SK-N-SH (cell line): ENCODE measurements at regions not wholly inside any gene's neighbourhood (a gene's known extent, or its start where the extent isn't known, plus 50 kb on each side); places are given as distances from the start of the nearest gene placed in this dataset.

Source experiments
- CTCF ChIA-PET: fragments of 300-600, 350-600 bp; formaldehyde crosslinking; extraction: SDS; loops from one replicate; lab custom pipeline; 2021; lab: Yijun Ruan, JAX
- POLR2A ChIA-PET: fragments of 350-600 bp; sonication (Branson Sonifier 250); formaldehyde crosslinking; extraction: SDS; loops from one replicate; lab custom pipeline; 2020; ENCODE audit warnings: antibody characterized with exemption, inconsistent platforms; lab: Yijun Ruan, JAX
- DNase-seq: peaks from one replicate; pipeline ENCODE4 v3.0.0; 2012
- H2AFZ ChIP-seq: fragments of 200-600 bp; sonication (generic); 2 replicates; pipeline ENCODE4 v1.8.1; 2016; ENCODE audit warnings: antibody characterized with exemption, mild to moderate bottlenecking, low read depth
- H3F3A ChIP-seq: fragments of 200-600 bp; sonication (generic); replicated peaks from 2 replicates; pipeline ENCODE3; 2016; ENCODE audit warnings: antibody characterized with exemption, mild to moderate bottlenecking; ENCODE audit not compliant: insufficient read depth
- H3K27ac ChIP-seq, 2 experiments: fragments of 200-500 bp in 1 of 2; fragments of 200-600 bp in 1 of 2; sonication (Bioruptor generic) in 1 of 2; sonication (generic), shearing (Covaris generic) in 1 of 2; 2 replicates each; pipeline versions ENCODE4 v1.5.1 to v1.6.1; 2014 to 2016; ENCODE audit warnings: low read depth in 2 of 2, inconsistent platforms in 1 of 2, low read length in 1 of 2, mild to moderate bottlenecking in 1 of 2, mixed read lengths in 1 of 2
- H3K27me3 ChIP-seq: fragments of 200-600 bp; sonication (generic), shearing (Covaris generic); 2 replicates; pipeline ENCODE4 v1.6.1; 2016; ENCODE audit warnings: mixed run types; ENCODE audit not compliant: insufficient read depth
- H3K36me3 ChIP-seq, 2 experiments: fragments of 200-500 bp in 1 of 2; fragments of 200-600 bp in 1 of 2; sonication (Bioruptor generic) in 1 of 2; sonication (generic) in 1 of 2; replicated peaks in 1 of 2; 2 replicates each; pipeline versions ENCODE3 to v1.5.1; 2014 to 2016; ENCODE audit warnings: low read length in 1 of 2, mild to moderate bottlenecking in 1 of 2; ENCODE audit not compliant: insufficient read depth in 2 of 2, control insufficient read depth in 1 of 2
- H3K4me1 ChIP-seq, 2 experiments: fragments of 200-500 bp in 1 of 2; fragments of 200-600 bp in 1 of 2; sonication (Bioruptor generic) in 1 of 2; sonication (generic), shearing (Covaris generic) in 1 of 2; 2 replicates each; pipeline versions ENCODE4 v1.5.1 to v1.6.1; 2014 to 2016; ENCODE audit warnings: low read depth in 1 of 2, low read length in 1 of 2, mixed run types in 1 of 2; ENCODE audit not compliant: insufficient read depth in 2 of 2, control insufficient read depth in 1 of 2
- H3K4me2 ChIP-seq: fragments of 200-600 bp; sonication (generic), shearing (Covaris generic); 2 replicates; pipeline ENCODE4 v1.6.1; 2017; ENCODE audit warnings: mixed run types
- H3K4me3 ChIP-seq, 2 experiments: fragments of 200-500 bp in 1 of 2; fragments of 200-600 bp in 1 of 2; sonication (Bioruptor generic) in 1 of 2; sonication (generic), shearing (Covaris generic) in 1 of 2; 2 replicates each; pipeline versions ENCODE4 v1.5.1 to v1.8.1; 2014 to 2016; ENCODE audit warnings: low read depth in 2 of 2, inconsistent platforms in 1 of 2, low read length in 1 of 2, mild to moderate bottlenecking in 1 of 2, mixed read lengths in 1 of 2, moderate library complexity in 1 of 2
- H3K79me2 ChIP-seq: fragments of 200-600 bp; sonication (generic); 2 replicates; pipeline ENCODE4 v1.8.1; 2017; ENCODE audit warnings: mild to moderate bottlenecking; ENCODE audit not compliant: insufficient read depth
- H3K9ac ChIP-seq: fragments of 200-600 bp; sonication (generic); 2 replicates; pipeline ENCODE4 v1.6.1; 2017; ENCODE audit warnings: mixed run types
- H3K9me2 ChIP-seq: fragments of 200-600 bp; sonication (generic); 2 replicates; pipeline ENCODE4 v1.6.1; 2017; ENCODE audit warnings: mixed run types
- H3K9me3 ChIP-seq: fragments of 200-600 bp; sonication (generic); 2 replicates; pipeline ENCODE4 v1.6.1; 2017; ENCODE audit warnings: mixed run types, mild to moderate bottlenecking, moderate library complexity
- H4K20me1 ChIP-seq: fragments of 200-600 bp; sonication (generic); 2 replicates; pipeline ENCODE4 v1.6.1; 2017; ENCODE audit warnings: mild to moderate bottlenecking, mixed run types; ENCODE audit not compliant: insufficient read depth
- CHD2 ChIP-seq: fragments of 150-350 bp; IDR thresholded peaks from 2 replicates; pipeline ENCODE4 v1.6.1; 2018; ENCODE audit warnings: low read length; ENCODE audit not compliant: partially characterized antibody
- ELF1 ChIP-seq: IDR thresholded peaks from 2 replicates; pipeline ENCODE4 v1.4.0; 2012
- EP300 ChIP-seq, 2 experiments: IDR thresholded peaks; 2 replicates each; pipeline versions ENCODE4 v1.4.0 to v1.6.1; 2012; ENCODE audit warnings: borderline replicate concordance in 1 of 2, low read depth in 1 of 2, low read length in 1 of 2
- FOXJ3 ChIP-seq: sonication (generic); formaldehyde crosslinking; IDR thresholded peaks from 2 replicates; pipeline ENCODE4 v1.5.1; 2020; ENCODE audit warnings: mild to moderate bottlenecking, missing genetic modification reagents
- GATA2 ChIP-seq: sonication (generic); formaldehyde crosslinking; IDR thresholded peaks from 2 replicates; pipeline ENCODE4 v1.5.0; 2020; ENCODE audit warnings: mild to moderate bottlenecking, missing genetic modification reagents
- JUND ChIP-seq: IDR thresholded peaks from 2 replicates; pipeline ENCODE4 v1.4.0; 2012
- MAX ChIP-seq: IDR thresholded peaks from 2 replicates; pipeline ENCODE4 v1.4.0; 2012; ENCODE audit warnings: low read depth
- MEF2A ChIP-seq: IDR thresholded peaks from 2 replicates; pipeline ENCODE4 v1.4.0; 2012; ENCODE audit warnings: low read depth, borderline replicate concordance
- NFIC ChIP-seq: IDR thresholded peaks from 2 replicates; pipeline ENCODE4 v1.4.0; 2012; ENCODE audit warnings: borderline replicate concordance
- PBX3 ChIP-seq: IDR thresholded peaks from 2 replicates; pipeline ENCODE4; 2012
- POLR2AphosphoS5 ChIP-seq: IDR thresholded peaks from 2 replicates; pipeline ENCODE4 v1.6.1; 2012; ENCODE audit warnings: low read depth, low read length
- REST ChIP-seq: IDR thresholded peaks from 2 replicates; pipeline ENCODE4 v1.6.1; 2012; ENCODE audit warnings: mild to moderate bottlenecking, low read depth, low read length, moderate library complexity
- RFX5 ChIP-seq: IDR thresholded peaks from 2 replicates; pipeline ENCODE4 v1.6.1; 2012; ENCODE audit warnings: mild to moderate bottlenecking, improper control_type of control experiment, low read length
- TCF12 ChIP-seq: IDR thresholded peaks from 2 replicates; pipeline ENCODE4 v1.4.0; 2012
- TEAD4 ChIP-seq: IDR thresholded peaks from 2 replicates; pipeline ENCODE4 v1.4.0; 2012; ENCODE audit warnings: mild to moderate bottlenecking, borderline replicate concordance; ENCODE audit not compliant: insufficient read depth
- USF1 ChIP-seq: IDR thresholded peaks from 2 replicates; pipeline ENCODE4 v1.4.0; 2012; ENCODE audit warnings: low read depth, borderline replicate concordance
- USF2 ChIP-seq: fragments of 150-350 bp; IDR thresholded peaks from 2 replicates; pipeline ENCODE4 v1.6.1; 2017; ENCODE audit warnings: antibody characterized with exemption, low read length, low read depth, borderline replicate concordance
- WGBS: methylation state at CpG from one replicate; pipeline ENCODE4 v1.1.6; 2017; ENCODE audit warnings: low lambda C conversion rate; 5-methylcytosine and 5-hydroxymethylcytosine counted together

- Histone ChIP-seq H3K9me3 (peaks cover 8% of the 10 kb centered on the region; the same call in 1 of the 2 replicates), H3K27me3 (no peaks in the 10 kb centered on the region), H3K79me2 (no peaks in the 10 kb centered on the region), H3K4me3 (no peak overlapping the region), H3K36me3 (no peaks in the 10 kb centered on the region), H4K20me1 (no peaks in the 10 kb centered on the region), H3K4me2 (no peak overlapping the region), H3K9me2 (no peaks in the 10 kb centered on the region), H3F3A (no peaks in the 10 kb centered on the region), H2AFZ (no peak overlapping the region), H3K9ac (no peak overlapping the region), H3K4me1 (no peaks in the 10 kb centered on the region; a peak in 1 of 4 replicates), H3K27ac (no peak overlapping the region)
- CTCF ChIA-PET: interaction anchor here (2.3 kb wide), 1 partner anchor 22 kb away, joined by 6 read pairs; no protein-coding TSS in a partner anchor
- POLR2A ChIA-PET: no interaction called here
- TF ChIP-seq FOXJ3 (CRISPR knock-in tag): no peak
- TF ChIP-seq ELF1: no peak
- DNase-seq: no peak
- 83% methylated on average over 2 of the region's 2 CpGs for WGBS
Observed at GRCh38 chr13:39920613-39921012, 265.2 kb downstream of the COG6 start.

DNA sequence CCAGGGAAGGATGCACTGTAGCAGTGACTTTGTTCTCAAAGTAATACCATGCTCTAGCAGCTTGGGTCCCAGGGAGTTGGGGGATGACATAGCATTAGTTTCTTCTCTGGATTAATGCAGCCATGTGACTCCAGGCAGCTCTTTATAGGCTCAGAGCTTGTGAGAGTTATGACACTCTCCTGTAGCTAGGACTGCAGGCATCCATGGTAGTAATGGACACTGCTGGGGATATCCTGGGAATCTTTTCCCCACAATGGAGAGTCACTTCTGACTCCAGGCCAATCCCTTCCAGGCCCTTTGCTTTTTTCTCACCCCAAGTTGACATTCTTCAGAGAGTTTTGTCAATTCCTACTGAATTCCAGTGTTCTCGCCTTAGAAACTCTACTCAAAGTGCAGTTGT is 270.9 kb downstream of the COG6 start:
- 54% methylated on average over 1 of the region's 1 CpG for WGBS
- H3K36me3 ChIP-seq: no peaks in the 10 kb centered on the region

GRCh38 chr13:39928261-39928660 is 272.8 kb downstream of the COG6 start:
- H3K36me3 ChIP-seq: no peaks in the 10 kb centered on the region
- H3K27ac ChIP-seq: no peak overlapping the region
- no peaks in the 10 kb centered on the region for H3K9me3 ChIP-seq
- no peaks in the 10 kb centered on the region for H3K27me3 ChIP-seq
- ChIA-PET CTCF (interaction anchor here (0.6 kb wide), 1 partner anchor 12 kb away, joined by 3 read pairs; no protein-coding TSS in a partner anchor), POLR2A (no interaction called here)
- H3K9me2 ChIP-seq: no peaks in the 10 kb centered on the region
- H3K9ac ChIP-seq: no peak overlapping the region
- H3F3A ChIP-seq: no peaks in the 10 kb centered on the region
- no peaks in the 10 kb centered on the region for H4K20me1 ChIP-seq
- peaks cover 0 to 2% of the 10 kb centered on the region in 2 experiments; a peak in 3 of 4 replicates for H3K4me1 ChIP-seq
- DNase-seq: no peak
- no peak overlapping the region for H2AFZ ChIP-seq
- H3K4me2 ChIP-seq: no peak overlapping the region
- H3K4me3 ChIP-seq: no peak overlapping the region
- H3K79me2 ChIP-seq: no peaks in the 10 kb centered on the region
- 57% methylated on average over 2 of the region's 2 CpGs for WGBS
- TF ChIP-seq JUND: no peak
- TF ChIP-seq PBX3: no peak
- TF ChIP-seq REST: no peak
- no peak for TF ChIP-seq USF2
- TF ChIP-seq GATA2 (CRISPR knock-in tag): no peak
- no peak for TF ChIP-seq NFIC
- TF ChIP-seq TEAD4: no peak
- no peak for TF ChIP-seq RFX5

More for the DNA sequence above, 270.9 kb downstream of the COG6 start:
- no peaks in the 10 kb centered on the region for H3K9me2 ChIP-seq
- H3K4me3 ChIP-seq: no peak overlapping the region
- peaks cover 0 to 2% of the 10 kb centered on the region in 2 experiments; a peak in 3 of 4 replicates for H3K4me1 ChIP-seq
- TF ChIP-seq USF1: no peak
- TF ChIP-seq MEF2A: no peak
- TF ChIP-seq EP300 (IDR thresholded peaks at IDR 0.05; ENCODE audit: borderline replicate concordance in 1 of 2, low read depth in 1 of 2, low read length in 1 of 2): no peak
- TF ChIP-seq POLR2AphosphoS5: no peak
- TF ChIP-seq MAX: no peak
- no peak for TF ChIP-seq CHD2
- no peak for TF ChIP-seq FOXJ3 (CRISPR knock-in tag)
- no peak for TF ChIP-seq NFIC
- TF ChIP-seq TCF12: no peak
- ChIA-PET POLR2A (no interaction called here), CTCF (interaction anchor here (1.4 kb wide), 1 partner anchor 16 kb away, joined by 6 read pairs; no protein-coding TSS in a partner anchor)
- H4K20me1 ChIP-seq: no peaks in the 10 kb centered on the region
- peaks cover 8% of the 10 kb centered on the region; the same call in 1 of the 2 replicates for H3K9me3 ChIP-seq
- no peaks in the 10 kb centered on the region for H3K27me3 ChIP-seq
- H3F3A ChIP-seq: no peaks in the 10 kb centered on the region
- no peak overlapping the region for H2AFZ ChIP-seq
- no peak overlapping the region for H3K27ac ChIP-seq
- H3K79me2 ChIP-seq: no peaks in the 10 kb centered on the region
- no peak overlapping the region for H3K4me2 ChIP-seq
- H3K9ac ChIP-seq: no peak overlapping the region
- no peak for DNase-seq
